Mucosa of rectum (tissue), 2 donors: ENCODE measurements at regions not wholly inside any gene's neighbourhood (a gene's known extent, or its start where the extent isn't known, plus 50 kb on each side); places are given as distances from the start of the nearest gene placed in this dataset.

ENCODE experiments used
- H3K27ac ChIP-seq, 2 donors: one replicate each; pipeline ENCODE4 v1.7.0; 2013; ENCODE audit warnings: inconsistent platforms in 2 of 2, low read depth in 2 of 2, low read length in 2 of 2
- H3K27me3 ChIP-seq, 2 donors: one replicate each; pipeline ENCODE4 v1.7.0; 2013; ENCODE audit warnings: low read length in 2 of 2; ENCODE audit not compliant: control insufficient read depth in 2 of 2, insufficient read depth in 2 of 2
- H3K36me3 ChIP-seq, 2 donors: one replicate each; pipeline ENCODE4 v1.7.0; 2013; ENCODE audit warnings: low read length in 2 of 2; ENCODE audit not compliant: control insufficient read depth in 2 of 2, insufficient read depth in 2 of 2
- H3K4me1 ChIP-seq, 2 donors: one replicate each; pipeline ENCODE4 v1.7.0; 2013; ENCODE audit warnings: low read length in 2 of 2, mild to moderate bottlenecking in 1 of 2; ENCODE audit not compliant: control insufficient read depth in 2 of 2, insufficient read depth in 2 of 2
- H3K4me3 ChIP-seq, 2 donors: one replicate each; pipeline ENCODE4 v1.7.0; 2013; ENCODE audit warnings: low read length in 2 of 2
- H3K9ac ChIP-seq, 2 donors: one replicate each; pipeline ENCODE4 v1.7.0; 2013; ENCODE audit warnings: low read length in 2 of 2, low read depth in 1 of 2, mild to moderate bottlenecking in 1 of 2
- H3K9me3 ChIP-seq, 2 donors: one replicate each; pipeline ENCODE4 v1.7.0; 2013; ENCODE audit warnings: low read length in 2 of 2; ENCODE audit not compliant: control insufficient read depth in 2 of 2
- donor health status: healthy.
- donor health status: Normal muscosa, but diverticular disease.

- no peak overlapping the region for H3K4me3 ChIP-seq
- H3K27ac ChIP-seq, result no peak overlapping the region
- H3K36me3 ChIP-seq, result no peaks in the 10 kb centered on the region
These were observed 117.3 kb upstream of the NOCT start for GRCh38 chr4:138898282-138898681.

DNA sequence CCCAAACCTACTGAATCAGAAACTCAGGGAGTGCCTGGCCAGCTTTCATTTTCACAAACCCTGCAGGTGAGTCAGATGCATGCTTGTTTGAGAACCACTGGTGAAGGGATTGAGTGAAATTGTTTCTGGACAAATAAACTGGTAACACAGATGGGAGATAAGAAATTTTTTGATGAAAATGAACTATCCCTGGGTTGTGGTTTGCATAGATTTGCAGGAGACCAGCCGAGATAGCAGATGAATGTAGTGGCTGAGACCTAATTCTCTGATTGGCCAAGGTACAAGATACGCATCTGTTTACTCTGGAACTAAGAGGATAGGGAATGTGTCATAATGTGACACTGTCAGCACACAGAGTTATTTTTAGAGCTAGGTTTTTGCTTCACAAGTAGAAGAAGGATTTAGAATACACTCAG, 117.8 kb upstream of the NOCT start:
- H3K4me3 ChIP-seq, result no peak overlapping the region
- no peak overlapping the region for H3K27ac ChIP-seq
- H3K4me1 ChIP-seq, result peaks cover 0 to 4% of the 10 kb centered on the region in 2 donors
- H3K27me3 ChIP-seq, result no peaks in the 10 kb centered on the region
- H3K9ac ChIP-seq, result no peak overlapping the region
- no peaks in the 10 kb centered on the region for H3K9me3 ChIP-seq
- H3K36me3 ChIP-seq, result no peaks in the 10 kb centered on the region

More at GRCh38 chr4:138898282-138898681, 117.3 kb upstream of the NOCT start:
- no peak overlapping the region for H3K9ac ChIP-seq
- H3K9me3 ChIP-seq, result no peaks in the 10 kb centered on the region
- peaks cover 0 to 4% of the 10 kb centered on the region in 2 donors for H3K4me1 ChIP-seq
- H3K27me3 ChIP-seq, result no peaks in the 10 kb centered on the region

DNA sequence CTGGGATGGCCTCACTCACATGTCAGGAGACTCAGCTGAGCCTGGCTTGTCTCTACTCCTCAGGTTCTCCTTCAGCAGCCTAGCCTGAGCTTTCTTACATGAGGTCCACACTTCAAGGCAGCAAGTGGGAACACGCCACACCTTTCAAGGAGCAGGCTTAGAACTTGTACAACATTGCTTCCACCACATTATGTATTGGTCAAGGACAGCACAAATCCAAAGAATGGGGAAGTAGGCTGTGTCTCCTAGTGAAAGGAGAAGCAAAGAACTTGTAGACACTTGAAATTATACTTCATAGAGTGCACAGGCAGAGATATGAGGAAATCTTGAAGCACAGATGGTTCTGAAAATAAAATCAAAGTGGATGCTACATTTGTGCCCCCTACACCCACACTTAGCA, 120.9 kb upstream of the NOCT start:
- Histone ChIP-seq H3K36me3 (no peaks in the 10 kb centered on the region), H3K4me3 (no peak overlapping the region), H3K27ac (no peak overlapping the region), H3K4me1 (peaks cover 0 to 4% of the 10 kb centered on the region in 2 donors), H3K27me3 (no peaks in the 10 kb centered on the region), H3K9me3 (no peaks in the 10 kb centered on the region), H3K9ac (no peak overlapping the region)

- Histone ChIP-seq H3K9ac (no peak overlapping the region), H3K9me3 (no peaks in the 10 kb centered on the region), H3K27ac (no peak overlapping the region), H3K27me3 (no peaks in the 10 kb centered on the region), H3K4me1 (peaks cover 0 to 4% of the 10 kb centered on the region in 2 donors), H3K4me3 (no peak overlapping the region), H3K36me3 (no peaks in the 10 kb centered on the region)
These were observed 121.6 kb upstream of the NOCT start for GRCh38 chr4:138894011-138894410.

- Histone ChIP-seq H3K27me3 (no peaks in the 10 kb centered on the region), H3K9me3 (no peaks in the 10 kb centered on the region), H3K36me3 (no peaks in the 10 kb centered on the region), H3K4me1 (no peaks in the 10 kb centered on the region), H3K4me3 (no peak overlapping the region), H3K9ac (no peak overlapping the region), H3K27ac (no peak overlapping the region)
These were observed 122.8 kb upstream of the NOCT start for GRCh38 chr4:138892483-138893407.

DNA sequence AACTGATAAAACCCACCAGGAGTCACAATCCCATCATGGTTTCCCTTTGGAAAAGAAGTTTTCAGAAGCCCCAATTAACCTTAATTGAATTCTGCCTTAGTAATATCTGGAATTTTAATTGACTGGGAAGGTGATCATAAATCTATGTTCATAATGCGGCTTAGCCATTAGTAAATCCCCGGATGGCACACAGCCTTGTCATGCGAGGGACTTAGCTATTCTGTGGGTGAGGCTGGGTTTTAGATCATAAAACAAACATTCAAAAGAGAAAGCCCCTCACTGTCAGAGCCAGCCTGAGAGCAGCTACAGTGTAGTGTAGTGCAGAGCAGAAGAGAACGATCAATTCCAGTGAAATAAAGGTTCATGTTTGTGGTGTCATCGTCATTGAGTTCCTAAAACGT, 124.0 kb upstream of the NOCT start:
- H3K27me3 ChIP-seq, result no peaks in the 10 kb centered on the region
- H3K4me3 ChIP-seq, result no peak overlapping the region
- no peak overlapping the region for H3K27ac ChIP-seq
- H3K9me3 ChIP-seq, result no peaks in the 10 kb centered on the region
- H3K9ac ChIP-seq, result no peak overlapping the region
- no peaks in the 10 kb centered on the region for H3K4me1 ChIP-seq
- H3K36me3 ChIP-seq, result no peaks in the 10 kb centered on the region

DNA sequence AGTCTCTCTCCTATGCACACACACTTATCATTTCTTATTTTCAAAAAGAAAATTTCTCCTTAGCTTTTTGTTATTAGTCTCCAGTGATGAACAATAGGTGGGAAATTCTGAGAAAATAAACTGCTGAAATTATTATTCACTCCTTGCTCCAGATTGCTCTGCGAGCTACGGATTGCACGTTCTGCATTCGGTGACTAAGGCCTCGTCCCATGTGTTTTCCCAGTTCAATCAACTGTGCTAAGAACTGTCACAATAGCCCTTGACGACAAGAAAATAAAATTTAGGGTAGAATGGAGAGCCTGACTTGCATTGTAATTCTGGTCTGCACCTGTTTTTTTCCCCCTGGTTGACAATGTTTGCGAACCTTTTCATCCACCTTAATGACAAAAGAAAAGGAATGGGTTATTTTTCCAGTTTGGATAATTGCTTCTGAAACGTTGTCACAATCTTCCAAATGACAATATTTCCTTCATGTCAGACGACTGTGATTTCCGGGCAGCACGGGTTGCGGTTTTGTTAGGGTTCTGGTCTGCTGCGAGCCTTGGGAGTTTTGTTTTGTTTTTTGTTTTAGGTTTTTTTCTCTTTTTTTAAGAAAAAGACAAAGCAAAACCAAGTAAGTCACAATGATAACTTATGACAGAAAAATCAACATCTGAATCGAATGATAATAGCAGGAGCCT, 124.5 kb upstream of the NOCT start:
- Histone ChIP-seq H3K4me3 (no peak overlapping the region), H3K9ac (no peak overlapping the region), H3K4me1 (no peaks in the 10 kb centered on the region), H3K36me3 (no peaks in the 10 kb centered on the region), H3K9me3 (no peaks in the 10 kb centered on the region), H3K27me3 (no peaks in the 10 kb centered on the region), H3K27ac (no peak overlapping the region)

DNA sequence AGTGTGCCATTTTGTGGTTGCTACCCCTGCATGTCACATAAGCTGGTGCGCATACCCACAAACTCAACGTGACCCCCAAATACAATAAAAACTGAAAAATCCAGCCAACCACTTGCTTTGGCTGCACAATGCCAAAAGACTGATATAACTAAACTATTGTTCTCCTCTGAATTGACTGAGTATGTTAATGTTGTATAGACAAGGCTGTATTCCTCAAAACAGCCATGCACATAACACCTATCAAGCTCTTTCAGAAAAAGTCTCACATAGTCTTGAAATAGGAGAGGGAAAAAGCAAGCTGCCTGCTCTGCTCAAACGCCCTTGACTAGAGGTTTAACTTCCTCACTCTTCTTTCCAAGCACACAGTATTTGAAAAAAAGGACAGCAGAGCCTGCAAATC, 126.4 kb upstream of the NOCT start:
- Histone ChIP-seq H3K27me3 (no peaks in the 10 kb centered on the region), H3K9ac (no peak overlapping the region), H3K4me3 (no peak overlapping the region), H3K36me3 (no peaks in the 10 kb centered on the region), H3K9me3 (no peaks in the 10 kb centered on the region), H3K27ac (no peak overlapping the region), H3K4me1 (no peaks in the 10 kb centered on the region)

GRCh38 chr4:138887741-138888140, 127.8 kb upstream of the NOCT start:
- H3K9ac ChIP-seq, result no peak overlapping the region
- H3K4me3 ChIP-seq, result no peak overlapping the region
- H3K36me3 ChIP-seq, result no peaks in the 10 kb centered on the region
- H3K4me1 ChIP-seq, result no peaks in the 10 kb centered on the region
- no peak overlapping the region for H3K27ac ChIP-seq
- H3K27me3 ChIP-seq, result no peaks in the 10 kb centered on the region
- H3K9me3 ChIP-seq, result no peaks in the 10 kb centered on the region

- Histone ChIP-seq H3K36me3 (no peaks in the 10 kb centered on the region), H3K27ac (no peak overlapping the region), H3K4me3 (no peak overlapping the region), H3K4me1 (no peaks in the 10 kb centered on the region), H3K9ac (no peak overlapping the region), H3K9me3 (no peaks in the 10 kb centered on the region), H3K27me3 (no peaks in the 10 kb centered on the region)
These were observed 128.2 kb upstream of the NOCT start for GRCh38 chr4:138887341-138887740.
